GM12878 (cell line): ENCODE measurements at regions not wholly inside any gene's neighbourhood (a gene's known extent, or its start where the extent isn't known, plus 50 kb on each side); places are given as distances from the start of the nearest gene placed in this dataset.

ENCODE experiments used
- ATAC-seq: fragments of 200-7000 bp; cut with Tn5 transposase; 3 replicates; pipeline ENCODE4 v1.9.1; 2020; ENCODE audit warnings: mild to moderate bottlenecking, moderate library complexity
- BruUV-seq: library from RNA; stranded (reverse); fragments of 400-500 nt; replicated peaks from 2 replicates; lab custom pipeline; 2021; lab: Mats Ljungman, UMichigan
- CTCF ChIA-PET: fragments of 300-600 bp; sonication (Branson Sonifier 250); formaldehyde crosslinking; extraction: SDS; loops from one replicate; lab custom pipeline; 2021; ENCODE audit warnings: inconsistent platforms; lab: Yijun Ruan, JAX
- POLR2A ChIA-PET: fragments of 350-600 bp; formaldehyde crosslinking; extraction: SDS; loops from one replicate; lab custom pipeline; 2021; ENCODE audit warnings: inconsistent platforms; lab: Charles Lee
- RAD21 ChIA-PET: fragments of 300-600 bp; sonication (Branson Sonifier 250); formaldehyde crosslinking; loops from one replicate; lab custom pipeline; 2023; ENCODE audit warnings: antibody characterized with exemption; ENCODE audit not compliant: unreplicated experiment; lab: Charles Lee
- SMC1A ChIA-PET: fragments of 300-600 bp; sonication (Branson Sonifier 250); formaldehyde crosslinking; loops from one replicate; lab custom pipeline; 2023; ENCODE audit not compliant: unreplicated experiment, uncharacterized antibody; lab: Charles Lee
- DNase-seq: peaks from one replicate; pipeline ENCODE4 v3.0.0-alpha.2; 2011; ENCODE audit warnings: low read depth, low spot score
- FAIRE-seq: peaks from 3 replicates; lab custom pipeline; 2011; peaks lifted over from hg19 to GRCh38; lab: Jason Lieb, UNC
- H2AFZ ChIP-seq: 2 replicates; pipeline ENCODE4 v1.6.0; 2011; ENCODE audit warnings: low read depth, low read length, control low read depth; ENCODE audit not compliant: control insufficient read depth
- H3K27ac ChIP-seq: 2 replicates; pipeline ENCODE4 v1.5.1; 2011; ENCODE audit warnings: control low read depth; ENCODE audit not compliant: control insufficient read depth, insufficient read depth
- H3K27me3 ChIP-seq, 2 experiments: replicated peaks in 1 of 2; 2 replicates each; pipeline versions ENCODE4 v1.6.0 to v1.6.1; 2011; ENCODE audit warnings: low read length in 1 of 2; ENCODE audit not compliant: control insufficient read depth in 2 of 2, insufficient read depth in 2 of 2
- H3K36me3 ChIP-seq, 2 experiments: 2 replicates each; pipeline ENCODE4 v1.5.1; 2011; ENCODE audit warnings: low read length in 1 of 2; ENCODE audit not compliant: control insufficient read depth in 2 of 2, insufficient read depth in 2 of 2
- H3K4me1 ChIP-seq: 2 replicates; pipeline ENCODE4 v1.6.1; 2011; ENCODE audit warnings: mild to moderate bottlenecking, low read length, moderate library complexity, mixed read lengths; ENCODE audit not compliant: control insufficient read depth, insufficient read depth
- H3K4me2 ChIP-seq: 2 replicates; pipeline ENCODE4 v1.6.0; 2011; ENCODE audit warnings: control low read depth; ENCODE audit not compliant: control insufficient read depth, insufficient read depth
- H3K4me3 ChIP-seq: fragments of 200-600 bp; sonication (generic); 2 replicates; pipeline ENCODE4 v1.5.1; 2016
- H3K79me2 ChIP-seq: 2 replicates; pipeline ENCODE4 v1.6.0; 2011; ENCODE audit warnings: low read length; ENCODE audit not compliant: control insufficient read depth, insufficient read depth
- H3K9ac ChIP-seq: 2 replicates; pipeline ENCODE4 v1.8.0; 2011; ENCODE audit warnings: low read length, control low read depth, mixed read lengths; ENCODE audit not compliant: control insufficient read depth, insufficient read depth
- H3K9me3 ChIP-seq: replicated peaks from 3 replicates; pipeline ENCODE4 v1.5.1; 2011; ENCODE audit warnings: mild to moderate bottlenecking, low read length; ENCODE audit not compliant: control insufficient read depth, insufficient read depth
- H4K20me1 ChIP-seq: 2 replicates; pipeline ENCODE4 v1.6.0; 2011; ENCODE audit not compliant: control insufficient read depth, insufficient read depth
- KAT2A ChIP-seq: conservative IDR thresholded peaks from 2 replicates; pipeline ENCODE4 v1.6.1; 2011; ENCODE audit warnings: low read depth, low read length; ENCODE audit not compliant: control insufficient read depth
- MAX ChIP-seq: IDR thresholded peaks from 2 replicates; pipeline ENCODE4 v1.6.1; 2012; ENCODE audit warnings: low read depth, low read length, improper control_type of control experiment
- MEF2B ChIP-seq: fragments of 450-650 bp; IDR thresholded peaks from 2 replicates; pipeline ENCODE4 v1.6.1; 2018; ENCODE audit warnings: mild to moderate bottlenecking, moderate library complexity; ENCODE audit not compliant: partially characterized antibody, poor library complexity, severe bottlenecking
- MTA3 ChIP-seq: IDR thresholded peaks from 2 replicates; pipeline ENCODE4 v1.6.1; 2012; ENCODE audit warnings: low read length, inconsistent platforms, borderline replicate concordance
- ZNF274 ChIP-seq: IDR thresholded peaks from one replicate; pipeline ENCODE4 v1.8.0; 2011; ENCODE audit not compliant: insufficient read length, insufficient read depth
- WGBS: methylation state at CpG from one replicate; pipeline ENCODE4 v1.1.6; 2016; ENCODE audit warnings: low lambda C conversion rate; ENCODE audit not compliant: insufficient replicate concordance, insufficient coverage; ENCODE audit errors: missing lambda C conversion rate; 5-methylcytosine and 5-hydroxymethylcytosine counted together
- in situ Hi-C: fragments of 300-500 bp; cut with MboI; formaldehyde crosslinking; loops from 9 replicates; pipeline ENCODE4 v1.14.3; 2018; ENCODE audit warnings: mixed read lengths
- intact Hi-C: fragments of 100-400 bp; cut with micrococcal nuclease; formaldehyde crosslinking; loops from one replicate; pipeline ENCODE4 v1.14.2; 2022; ENCODE audit not compliant: unreplicated experiment
- TF ChIP-seq, protein P1 (sequence below): IDR thresholded peaks from 2 replicates; pipeline ENCODE4 v1.6.1; 2012; ENCODE audit warnings: mild to moderate bottlenecking, low read depth, low read length

GRCh38 chr7:131143869-131144268, 183.8 kb upstream of the MKLN1 start:
- WGBS: 99% methylated on average over 4 of the region's 4 CpGs
- Histone ChIP-seq H3K9me3 (no peaks in the 10 kb centered on the region; the same call in 2 of the 3 replicates), H4K20me1 (no peaks in the 10 kb centered on the region), H2AFZ (no peak overlapping the region), H3K27ac (no peak overlapping the region), H3K4me1 (no peaks in the 10 kb centered on the region), H3K4me2 (no peak overlapping the region), H3K27me3 (no peaks in the 10 kb centered on the region), H3K79me2 (no peaks in the 10 kb centered on the region), H3K9ac (no peak overlapping the region), H3K36me3 (no peaks in the 10 kb centered on the region), H3K4me3 (no peak overlapping the region)
- TF ChIP-seq KAT2A (no peak), MAX (no peak), MTA3 (no peak), ZNF274 (no peak), MEF2B (no peak)
- TF ChIP-seq, protein P1, sequence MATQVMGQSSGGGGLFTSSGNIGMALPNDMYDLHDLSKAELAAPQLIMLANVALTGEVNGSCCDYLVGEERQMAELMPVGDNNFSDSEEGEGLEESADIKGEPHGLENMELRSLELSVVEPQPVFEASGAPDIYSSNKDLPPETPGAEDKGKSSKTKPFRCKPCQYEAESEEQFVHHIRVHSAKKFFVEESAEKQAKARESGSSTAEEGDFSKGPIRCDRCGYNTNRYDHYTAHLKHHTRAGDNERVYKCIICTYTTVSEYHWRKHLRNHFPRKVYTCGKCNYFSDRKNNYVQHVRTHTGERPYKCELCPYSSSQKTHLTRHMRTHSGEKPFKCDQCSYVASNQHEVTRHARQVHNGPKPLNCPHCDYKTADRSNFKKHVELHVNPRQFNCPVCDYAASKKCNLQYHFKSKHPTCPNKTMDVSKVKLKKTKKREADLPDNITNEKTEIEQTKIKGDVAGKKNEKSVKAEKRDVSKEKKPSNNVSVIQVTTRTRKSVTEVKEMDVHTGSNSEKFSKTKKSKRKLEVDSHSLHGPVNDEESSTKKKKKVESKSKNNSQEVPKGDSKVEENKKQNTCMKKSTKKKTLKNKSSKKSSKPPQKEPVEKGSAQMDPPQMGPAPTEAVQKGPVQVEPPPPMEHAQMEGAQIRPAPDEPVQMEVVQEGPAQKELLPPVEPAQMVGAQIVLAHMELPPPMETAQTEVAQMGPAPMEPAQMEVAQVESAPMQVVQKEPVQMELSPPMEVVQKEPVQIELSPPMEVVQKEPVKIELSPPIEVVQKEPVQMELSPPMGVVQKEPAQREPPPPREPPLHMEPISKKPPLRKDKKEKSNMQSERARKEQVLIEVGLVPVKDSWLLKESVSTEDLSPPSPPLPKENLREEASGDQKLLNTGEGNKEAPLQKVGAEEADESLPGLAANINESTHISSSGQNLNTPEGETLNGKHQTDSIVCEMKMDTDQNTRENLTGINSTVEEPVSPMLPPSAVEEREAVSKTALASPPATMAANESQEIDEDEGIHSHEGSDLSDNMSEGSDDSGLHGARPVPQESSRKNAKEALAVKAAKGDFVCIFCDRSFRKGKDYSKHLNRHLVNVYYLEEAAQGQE: no peak
- POLR2A ChIA-PET: no interaction called here
- no peak for DNase-seq
- RAD21 ChIA-PET: no interaction called here
- no peak for FAIRE-seq
- intact Hi-C loops: no loop called here
- in situ Hi-C loops: no loop called here
- no TSS peak for BruUV-seq
- no peak for ATAC-seq
- SMC1A ChIA-PET: no interaction called here
- CTCF ChIA-PET: no interaction called here
